HK-2 (cell line): ENCODE measurements at regions not wholly inside any gene's neighbourhood (a gene's known extent, or its start where the extent isn't known, plus 50 kb on each side); places are given as distances from the start of the nearest gene placed in this dataset.
"Not testable (repeated sequence)": the region's sequence is repeated elsewhere in the genome, so short reads cannot be mapped to it uniquely, and the experiment has no call there.

ENCODE experiments used
- DNase-seq: peaks from one replicate; pipeline ENCODE4 v3.0.0-alpha.2; 2018; ENCODE audit not compliant: unreplicated experiment

DNA sequence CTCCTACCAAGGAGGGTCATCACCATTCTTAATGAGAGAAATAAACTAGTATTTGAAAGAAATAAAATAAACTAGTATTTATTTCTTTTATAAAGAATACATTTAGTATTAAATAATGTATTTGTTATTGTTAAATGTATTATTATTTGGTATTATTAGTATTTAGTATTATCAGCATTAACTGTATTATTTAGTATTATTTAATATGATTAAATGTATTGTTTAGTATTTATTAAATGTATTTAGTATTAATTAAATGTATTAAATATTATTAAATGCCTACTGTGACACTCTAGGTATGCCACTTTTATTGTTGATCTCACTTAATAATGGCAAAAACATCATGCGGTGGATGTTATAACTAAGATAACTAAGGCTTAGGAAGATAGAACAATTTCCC lies 353.6 kb upstream of the MAP2 start:
- DNase-seq: no peak

DNA sequence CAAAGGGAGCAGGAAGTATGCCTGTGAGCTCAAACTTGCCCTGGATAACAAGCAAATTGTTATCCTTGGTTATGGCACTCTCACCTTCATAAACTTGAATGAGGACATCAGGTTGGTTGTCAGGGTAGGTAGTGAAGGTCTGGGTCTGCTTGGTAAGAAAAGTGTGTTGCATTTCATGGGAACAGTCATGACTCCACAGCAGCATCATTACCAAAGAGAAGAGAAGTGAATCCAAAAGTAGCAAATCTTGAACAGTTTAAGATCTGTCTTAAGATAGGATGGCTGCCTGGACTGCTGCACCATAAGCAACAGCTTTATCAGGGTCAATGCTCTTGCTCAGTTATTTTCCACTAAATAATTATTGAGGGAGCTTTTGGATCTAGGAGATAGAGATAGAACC lies 350.7 kb upstream of the MAP2 start:
- no peak for DNase-seq

DNA sequence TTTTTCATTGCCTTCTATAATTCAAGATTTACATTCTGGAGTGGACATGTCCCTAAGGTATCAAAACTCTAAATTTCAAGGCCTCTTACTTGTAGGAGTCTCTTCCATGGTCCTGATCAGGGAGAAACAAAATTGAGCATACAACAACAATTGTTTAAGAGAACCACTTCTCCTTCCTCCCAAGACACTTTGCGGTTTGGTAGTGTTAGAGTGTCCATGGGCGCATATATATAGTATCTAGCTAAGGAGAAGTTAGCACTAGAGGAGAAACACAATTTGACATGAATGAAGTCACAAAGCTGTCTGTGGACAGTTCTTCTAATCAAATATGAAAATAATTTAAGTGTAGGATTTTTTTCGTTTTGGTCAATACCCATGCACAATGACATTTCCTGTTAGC lies 349.1 kb upstream of the MAP2 start:
- DNase-seq: no peak

DNA sequence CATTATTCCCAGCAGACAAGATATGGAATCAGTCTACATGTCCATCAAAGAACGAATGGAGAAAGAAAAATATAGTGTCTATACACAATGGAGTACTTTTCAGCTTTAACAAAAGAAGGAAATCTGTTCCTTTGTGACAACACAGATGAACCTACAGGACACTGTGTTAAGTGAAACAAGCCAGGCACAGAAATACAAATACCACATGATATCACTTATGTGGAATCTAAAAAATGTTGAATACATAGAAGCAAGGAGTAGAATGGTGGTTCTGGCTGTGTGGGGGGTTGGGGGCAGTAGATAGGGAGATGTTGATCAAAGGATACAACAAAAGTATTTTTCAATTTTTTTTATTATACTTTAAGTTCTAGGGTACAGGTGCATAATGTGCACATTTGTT lies 347.7 kb upstream of the MAP2 start:
- DNase-seq: no peak

DNA sequence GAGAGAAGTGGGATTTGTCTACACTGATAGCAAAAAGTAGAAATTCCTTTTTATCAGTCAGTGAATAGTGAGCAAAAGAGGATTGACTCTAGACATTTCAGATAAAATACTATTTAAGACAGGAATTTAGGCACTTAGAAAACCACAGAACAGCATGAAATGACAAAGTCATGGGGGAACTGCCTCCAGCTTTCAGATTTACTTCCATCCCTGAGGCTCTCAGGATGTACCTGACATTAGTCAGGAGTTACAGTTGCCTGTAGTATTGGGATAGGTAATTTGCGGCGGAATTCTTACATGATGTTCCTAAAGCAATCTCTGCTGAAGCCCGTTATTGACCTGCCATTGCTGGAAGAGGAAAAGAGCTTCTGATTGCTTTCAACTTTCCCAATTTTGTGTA lies 337.1 kb upstream of the MAP2 start:
- DNase-seq: no peak

DNA sequence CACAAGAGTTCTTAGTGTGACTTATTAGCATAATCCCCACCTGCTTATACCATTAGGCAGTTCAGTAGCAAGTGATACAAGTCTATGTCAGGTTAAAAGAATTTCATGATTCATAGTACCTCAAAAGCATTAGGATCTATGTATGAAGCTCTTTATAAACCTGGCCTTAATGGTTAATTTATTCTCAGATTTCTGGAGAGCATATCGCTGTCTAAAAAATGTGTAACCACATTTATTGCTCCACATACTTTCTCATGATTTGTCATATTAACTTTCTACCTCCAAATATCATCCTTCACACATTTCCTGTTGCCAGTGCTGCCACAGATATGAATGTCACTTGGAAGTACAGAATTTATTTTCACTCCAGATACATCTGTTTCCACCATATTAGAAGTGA lies 332.8 kb upstream of the MAP2 start:
- DNase-seq: no peak

DNA sequence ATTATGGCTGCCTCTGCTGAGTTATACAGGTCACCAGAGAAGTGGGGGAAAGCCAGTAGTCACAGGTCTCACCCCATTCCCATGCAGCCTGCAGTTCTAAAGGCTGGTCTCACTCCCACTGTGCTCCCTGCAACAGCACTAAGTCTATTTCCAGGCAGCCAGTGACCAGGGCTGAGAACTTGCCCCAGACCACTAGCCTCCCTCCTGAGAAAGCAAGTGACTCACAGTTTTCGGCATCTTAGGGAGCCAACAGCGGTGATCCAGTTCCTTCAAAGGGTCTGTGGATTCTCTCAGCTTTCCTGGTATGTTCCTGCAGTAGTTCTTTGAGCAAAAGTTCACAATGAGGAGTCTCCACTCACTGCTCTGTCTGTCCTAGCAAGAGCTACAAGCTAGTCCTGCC lies 329.6 kb upstream of the MAP2 start:
- DNase-seq: no peak

DNA sequence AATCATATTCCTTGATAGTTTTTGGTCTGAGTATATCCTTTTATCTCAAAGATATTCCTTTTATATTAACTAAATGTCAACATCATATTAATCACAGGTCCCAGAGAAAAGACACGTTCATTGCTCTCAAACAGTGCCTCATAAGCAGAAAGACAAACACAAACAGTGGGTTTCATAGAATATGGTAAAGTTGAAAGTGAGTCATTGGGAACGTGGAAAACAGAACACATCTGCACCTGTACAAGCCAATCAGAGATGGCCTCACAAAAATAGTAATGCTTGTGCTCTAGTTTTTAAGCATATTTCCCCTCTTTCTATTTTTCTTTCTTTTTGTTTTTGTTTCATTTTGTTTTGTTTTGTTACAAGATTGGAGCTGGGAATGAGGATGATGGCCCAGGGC lies 328.4 kb upstream of the MAP2 start:
- no peak for DNase-seq

DNA sequence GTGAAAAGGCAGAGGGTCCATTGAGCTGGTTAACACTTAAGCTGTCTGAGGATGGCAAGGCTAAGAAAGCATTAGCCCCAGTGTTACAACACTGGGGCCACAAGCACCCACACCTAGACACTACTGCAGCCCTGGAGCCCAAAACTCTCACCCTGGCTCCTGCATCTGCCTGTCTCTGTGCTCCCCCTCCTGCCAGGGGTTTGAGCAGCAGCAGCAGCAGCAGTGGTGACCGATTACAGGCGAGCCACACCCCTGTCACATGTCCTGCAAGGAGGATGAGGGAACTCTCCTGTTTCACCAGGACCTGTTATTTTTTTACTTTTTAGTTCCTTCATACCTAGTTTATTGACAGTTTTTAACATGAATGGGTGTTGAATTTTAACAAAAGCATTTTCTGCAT lies 326.7 kb upstream of the MAP2 start:
- DNase-seq: no peak

DNA sequence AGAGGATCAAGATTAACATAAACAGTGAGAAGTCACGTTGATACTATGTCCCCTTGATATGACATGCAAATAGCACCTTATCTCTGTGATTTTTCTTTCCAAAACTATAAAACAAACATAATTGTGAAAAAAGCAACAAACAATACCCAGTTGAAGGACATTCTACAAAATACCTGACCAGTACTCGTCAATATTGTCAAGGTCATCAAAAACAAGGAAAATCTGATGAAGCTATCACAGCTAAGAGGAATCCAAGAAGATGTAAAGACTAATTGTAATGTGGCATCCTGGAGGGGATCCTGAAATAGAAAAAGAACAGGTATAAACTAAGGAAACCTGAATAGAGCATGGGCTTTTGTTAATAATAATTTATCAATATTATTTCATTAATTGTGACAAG lies 321.5 kb upstream of the MAP2 start:
- DNase-seq: no peak

DNA sequence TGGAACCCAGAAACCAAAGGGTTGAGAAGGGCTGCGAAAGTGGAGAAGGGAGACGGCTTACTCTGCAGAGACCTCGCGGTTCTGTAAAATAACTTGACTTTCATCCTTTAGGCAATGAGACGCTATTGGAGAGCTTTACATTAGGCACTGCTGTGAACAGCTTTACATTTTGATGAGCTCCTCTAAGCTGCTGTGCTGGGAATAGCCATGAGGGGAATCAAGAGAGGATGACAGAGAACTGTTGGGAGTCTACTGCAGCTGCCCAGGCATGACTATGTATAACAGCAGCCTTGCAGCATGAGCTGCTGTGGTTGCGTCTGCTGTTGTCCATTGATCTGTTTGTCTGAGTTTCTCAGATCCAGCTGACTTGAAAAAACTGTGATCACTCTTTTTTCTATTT lies 310.8 kb upstream of the MAP2 start:
- no peak for DNase-seq

DNA sequence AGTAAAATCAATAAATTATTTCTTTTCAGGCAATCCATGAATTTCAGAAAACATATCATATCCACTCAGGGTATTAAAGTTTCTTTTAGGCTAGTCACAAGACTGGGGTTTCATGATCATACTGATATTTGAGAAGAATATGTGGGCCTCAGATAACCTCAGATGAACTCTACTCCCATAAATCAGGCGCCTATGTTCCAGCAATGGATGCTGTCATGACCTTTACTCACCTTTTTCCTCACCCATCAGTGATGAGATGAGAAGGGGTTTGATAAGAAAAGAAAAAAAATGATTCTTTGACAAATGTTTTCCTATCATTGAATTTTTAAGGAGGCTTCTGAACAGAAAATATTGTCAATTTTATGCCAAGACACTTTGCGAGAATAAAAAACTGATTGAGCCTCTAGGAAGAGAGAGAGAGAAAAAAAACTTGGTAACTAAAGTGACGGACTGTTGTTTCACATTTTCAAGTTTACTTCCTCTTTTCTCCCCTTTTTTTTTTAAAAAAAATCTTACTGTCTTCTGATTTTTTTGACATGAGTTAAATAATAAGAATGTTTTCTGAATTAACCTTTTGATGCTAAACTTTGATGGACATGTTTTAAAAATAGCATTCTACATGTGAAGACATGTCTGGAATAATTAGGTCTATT lies 309.1 kb upstream of the MAP2 start:
- DNase-seq: no peak

DNA sequence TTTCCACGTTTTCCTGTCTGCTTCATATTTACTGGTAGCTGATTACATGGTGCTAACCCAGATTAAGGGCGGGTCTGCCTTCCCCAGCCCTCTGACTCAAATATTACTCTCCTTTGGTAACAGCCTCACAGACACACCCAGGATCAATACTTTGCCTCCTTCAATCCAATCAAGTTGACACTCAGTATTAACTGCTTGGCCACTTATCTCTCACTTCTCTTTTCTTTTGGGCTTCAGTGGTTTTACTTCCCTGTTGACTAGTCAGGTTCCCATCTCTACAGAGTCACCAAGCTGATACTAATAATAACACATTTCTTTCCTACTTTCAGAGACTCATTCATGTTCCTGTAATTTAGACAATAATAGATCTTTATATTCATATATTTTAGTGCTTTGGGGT lies 302.2 kb upstream of the MAP2 start:
- DNase-seq: no peak

DNA sequence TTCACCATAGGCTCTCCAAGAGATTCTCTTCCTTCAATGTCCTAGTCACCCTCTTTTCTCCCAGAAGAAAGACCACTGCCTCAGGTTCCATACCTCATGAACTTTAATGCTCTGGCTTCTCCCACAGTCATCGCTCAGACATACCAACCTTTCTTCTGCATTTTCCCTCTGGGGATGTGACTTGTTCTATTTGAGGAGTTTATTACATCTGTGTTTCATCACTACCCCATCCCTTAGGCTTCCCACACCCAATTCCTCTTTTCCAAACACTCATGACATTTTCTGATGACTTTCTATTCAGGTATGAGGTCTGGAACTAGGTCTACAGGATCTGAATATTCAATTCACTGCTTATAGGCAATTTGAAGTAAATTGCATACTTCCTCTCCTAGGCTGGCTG lies 298.6 kb upstream of the MAP2 start:
- DNase-seq: no peak

DNA sequence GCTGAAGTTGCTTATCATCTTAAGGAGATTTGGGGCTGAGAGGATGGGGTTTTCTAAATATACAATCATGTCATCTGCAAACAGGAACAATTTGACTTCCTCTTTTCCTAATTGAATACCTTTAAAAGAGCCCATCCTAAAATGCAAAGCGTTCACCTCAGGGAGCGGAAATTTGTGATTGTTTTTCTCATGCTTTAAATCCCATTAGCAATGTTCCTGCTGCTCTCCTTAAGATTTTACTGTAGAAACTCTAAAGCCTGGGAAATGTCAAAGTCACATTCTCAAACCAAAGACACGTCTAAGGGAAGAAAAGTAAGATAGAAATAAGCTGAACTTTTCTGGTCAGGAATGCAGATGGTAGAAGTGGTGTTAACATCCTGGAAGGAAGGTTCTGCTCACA lies 285.8 kb upstream of the MAP2 start:
- no peak for DNase-seq

DNA sequence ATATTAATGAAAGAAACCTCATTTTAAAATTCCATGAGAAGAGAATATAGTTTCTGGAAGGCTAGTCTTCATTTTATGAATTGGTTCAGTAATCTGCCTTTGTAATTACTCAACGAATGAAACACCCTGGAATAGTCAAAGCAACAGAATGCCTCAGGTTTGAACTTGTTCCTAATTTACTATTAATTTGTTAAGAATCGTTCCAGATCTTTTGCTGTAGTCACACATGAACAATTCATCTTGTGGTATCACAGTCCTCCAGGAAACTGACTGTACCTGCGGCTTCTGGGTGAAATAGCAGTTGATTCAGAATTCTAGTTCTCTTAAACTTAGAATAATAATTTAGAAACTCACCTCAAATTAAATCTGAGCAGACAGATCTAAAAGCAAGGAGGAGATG lies 282.7 kb upstream of the MAP2 start:
- no peak for DNase-seq

DNA sequence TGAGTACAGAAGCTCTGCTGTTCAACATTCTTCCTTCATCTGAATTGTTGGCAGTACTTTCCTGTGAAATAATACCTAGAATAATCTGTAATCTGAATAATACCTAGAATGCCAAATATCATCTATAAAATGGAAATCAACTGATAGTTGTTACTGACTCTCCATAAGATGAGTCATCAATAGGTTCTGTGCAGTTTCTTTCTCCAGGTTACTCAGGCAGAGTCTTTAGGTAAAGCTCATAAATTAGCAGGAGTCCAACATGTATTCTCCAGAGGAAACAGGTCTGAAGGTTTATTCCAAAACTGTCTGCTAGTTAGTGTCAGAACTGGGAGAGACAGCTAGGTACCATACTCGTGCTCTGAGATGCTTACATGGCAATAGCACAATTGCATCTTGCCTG lies 282.0 kb upstream of the MAP2 start:
- no peak for DNase-seq

DNA sequence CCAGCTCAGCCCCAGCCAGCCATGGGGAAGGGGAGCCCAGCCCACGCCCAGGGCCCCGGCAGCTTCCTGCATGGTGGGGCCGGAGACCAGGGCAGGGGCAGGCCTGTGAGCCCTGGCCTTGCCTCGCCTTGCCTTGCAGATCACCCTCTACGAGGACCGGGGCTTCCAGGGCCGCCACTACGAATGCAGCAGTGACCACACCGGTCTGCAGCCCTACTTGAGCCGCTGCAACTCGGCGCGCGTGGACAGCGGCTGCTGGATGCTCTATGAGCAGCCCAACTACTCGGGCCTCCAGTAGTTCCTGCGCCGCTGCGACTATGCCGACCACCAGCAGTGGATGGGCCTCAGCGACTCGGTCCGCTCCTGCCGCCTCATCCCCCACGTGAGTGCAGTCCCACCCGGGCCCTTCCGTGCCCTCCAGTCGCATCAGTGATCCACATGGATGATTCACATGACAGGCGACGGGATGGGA lies 278.6 kb upstream of the MAP2 start:
- DNase-seq: not testable (repeated sequence)

DNA sequence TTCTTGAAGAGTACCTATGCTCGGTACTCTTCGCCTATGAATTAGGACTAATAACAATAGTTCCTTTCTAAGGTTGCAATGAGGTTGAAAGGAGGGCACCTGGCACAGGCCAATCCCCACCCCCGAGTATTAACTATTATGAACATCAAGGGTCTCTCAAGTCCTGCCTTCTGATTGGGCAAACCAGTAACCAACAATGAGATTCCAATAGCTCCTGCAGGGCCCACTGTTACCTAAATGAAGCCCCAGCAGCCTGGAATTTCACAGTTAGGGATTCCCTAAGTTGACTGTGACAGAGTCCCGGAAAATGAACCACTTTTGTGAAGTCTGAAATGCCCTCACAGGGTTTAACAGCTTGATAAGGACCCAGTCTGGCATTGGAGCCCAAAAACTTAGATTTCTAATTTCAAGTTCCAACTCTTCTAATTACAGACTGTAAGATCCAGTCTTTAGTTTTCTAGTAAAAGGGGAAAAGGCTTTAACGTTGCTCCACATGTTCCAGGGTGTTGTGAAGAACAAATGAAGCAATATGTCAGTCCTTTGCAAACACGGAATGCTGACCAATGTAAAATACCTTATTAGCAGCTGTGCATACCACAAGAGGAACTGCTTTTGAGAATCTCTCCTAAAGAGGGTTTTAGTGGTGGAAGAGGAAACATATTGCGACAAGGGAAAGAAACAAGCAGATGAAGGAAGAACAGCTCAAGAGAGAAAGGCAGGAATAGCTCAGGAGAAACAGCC lies 277.7 kb upstream of the MAP2 start:
- DNase-seq: no peak

DNA sequence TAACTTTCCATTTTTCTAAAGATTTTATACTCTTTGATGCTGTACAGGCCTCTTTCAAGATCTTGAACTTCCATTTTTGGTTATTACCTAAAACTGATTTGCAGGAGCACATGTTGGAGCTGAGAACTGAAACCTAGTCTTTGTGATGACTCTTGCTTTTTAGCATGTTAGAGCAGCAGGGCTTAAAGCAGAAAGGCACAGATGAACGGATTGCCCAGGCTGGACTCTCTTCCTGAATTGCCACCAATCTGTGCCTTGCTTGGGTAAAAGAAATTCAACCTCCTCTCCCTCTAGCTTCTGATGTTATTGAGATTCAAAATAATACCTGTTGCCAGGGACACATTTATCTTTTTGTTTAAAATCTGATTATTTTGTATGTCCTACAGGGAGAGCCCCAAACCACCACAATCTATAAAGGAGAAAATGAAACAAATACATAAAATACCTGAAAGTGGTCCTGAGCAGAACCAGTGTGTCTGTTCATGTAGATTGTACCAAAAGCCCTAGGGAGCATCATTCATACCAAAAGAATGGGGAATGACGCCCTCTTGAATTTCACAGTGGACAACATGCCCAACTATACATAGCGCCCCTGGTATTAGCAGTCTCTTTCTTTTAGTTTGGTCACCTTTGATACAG lies 277.0 kb upstream of the MAP2 start:
- DNase-seq: no peak

DNA sequence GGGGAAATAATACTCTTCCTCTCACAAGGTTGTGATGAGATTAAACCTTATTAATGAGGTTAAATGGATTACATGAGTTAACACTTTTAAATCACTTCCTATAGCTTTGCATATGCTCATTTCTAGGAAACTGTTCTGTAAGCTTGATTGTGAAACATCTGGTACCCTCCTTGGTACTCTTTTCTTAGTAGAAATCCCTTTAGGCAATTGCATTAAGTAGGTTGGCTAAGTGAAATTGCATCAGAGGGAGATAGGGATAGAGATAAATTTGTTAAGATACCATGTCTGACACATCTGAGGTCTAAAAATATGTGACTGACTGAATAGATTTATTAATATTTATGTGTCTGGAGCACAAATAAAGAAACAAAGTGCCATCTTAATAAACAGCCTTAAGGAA lies 275.9 kb upstream of the MAP2 start:
- DNase-seq: no peak

DNA sequence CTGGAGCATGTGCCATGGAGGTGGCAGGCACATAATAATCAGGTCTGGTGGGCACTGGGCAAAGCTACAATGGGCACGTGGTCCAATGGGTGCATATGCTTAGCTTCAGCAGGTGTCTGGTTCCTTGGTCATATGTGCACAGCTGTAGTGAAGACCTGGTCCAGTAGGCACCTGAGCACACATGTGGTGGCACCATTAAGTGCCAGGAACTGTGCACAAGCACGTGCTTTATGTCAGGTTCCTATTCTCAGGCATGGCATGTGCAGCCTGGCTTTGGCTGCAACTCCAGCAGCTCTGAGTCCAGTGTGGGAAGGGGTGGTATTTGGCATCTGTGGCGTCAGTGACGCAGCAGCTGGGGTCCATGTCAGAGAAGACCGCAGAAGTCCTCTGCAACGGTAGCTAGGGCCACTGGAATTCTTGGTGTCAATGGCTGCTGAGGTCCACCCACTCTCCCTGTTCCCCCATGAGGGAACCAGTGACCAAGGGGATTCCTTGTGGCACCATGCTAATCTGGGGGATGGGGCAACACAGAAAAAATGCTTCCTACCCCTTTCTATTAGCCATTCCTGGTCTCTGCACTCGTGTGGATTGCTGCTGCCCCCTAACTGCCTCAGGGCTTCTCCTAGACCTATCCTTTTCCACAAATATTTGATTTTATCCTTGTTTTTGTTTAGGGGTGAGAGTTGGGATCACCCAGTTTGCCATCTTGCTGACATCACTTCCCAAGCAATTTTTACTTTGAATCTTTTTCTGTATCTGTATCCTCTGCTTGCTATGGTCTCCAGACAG lies 262.9 kb upstream of the MAP2 start:
- DNase-seq: no peak

DNA sequence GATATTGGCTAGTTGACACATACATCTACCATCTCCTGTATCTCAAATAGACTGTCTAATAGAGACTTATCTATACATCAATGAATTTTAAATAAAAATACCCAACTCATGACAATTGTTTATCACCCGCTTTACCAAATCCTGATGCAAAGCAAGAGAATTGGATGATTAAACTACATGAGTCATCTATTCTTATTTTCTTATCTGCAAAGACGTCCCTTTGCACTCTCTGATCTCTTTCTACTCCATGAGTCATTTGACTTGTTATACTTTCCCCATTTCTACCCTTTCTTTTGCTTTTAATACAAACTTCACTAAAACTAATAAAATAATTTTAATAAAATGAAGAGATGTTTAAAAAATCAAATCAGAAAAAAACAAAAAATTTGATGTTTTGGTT lies 261.7 kb upstream of the MAP2 start:
- no peak for DNase-seq
